ENCODE measurements at regions not wholly inside any gene's neighbourhood (a gene's known extent, or its start where the extent isn't known, plus 50 kb on each side); places are given as distances from the start of the nearest gene placed in this dataset.

DNA sequence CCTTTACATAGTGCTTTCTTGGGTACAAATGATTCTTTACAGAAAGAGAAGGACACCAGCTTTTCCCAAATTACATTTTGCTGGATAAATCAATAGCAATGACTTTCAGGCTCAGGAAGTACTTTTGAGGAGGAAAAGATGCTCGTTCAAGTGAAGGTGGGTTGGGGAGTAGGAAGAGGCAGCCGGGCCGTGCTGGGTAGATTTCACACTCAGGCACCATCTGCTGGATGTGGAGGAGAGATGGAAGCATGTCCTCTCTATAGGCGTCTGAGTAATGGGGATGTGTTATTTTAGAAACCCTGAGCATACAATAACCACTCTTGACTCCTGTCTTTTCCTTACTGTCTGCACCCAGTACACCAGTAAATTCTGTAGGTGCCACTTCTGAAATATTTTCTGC is 152.3 kb upstream of the LARGE1 start:
- Histone ChIP-seq H3K27me3 (peaks cover 0 to 4% (median 0%) of the 10 kb centered on the region in 3 donors), H3K4me3 (no peak overlapping the region), H3K36me3 (no peaks in the 10 kb centered on the region), H3K27ac (no peak overlapping the region), H3K4me1 (no peaks in the 10 kb centered on the region), H3K9me3 (no peaks in the 10 kb centered on the region)
- no peak for DNase-seq
- TF ChIP-seq EP300 (IDR thresholded peaks at IDR 0.05) (no peak), POLR2AphosphoS5 (IDR thresholded peaks at IDR 0.05) (no peak), POLR2A (IDR thresholded peaks at IDR 0.05) (no peak)
- TF ChIP-seq, protein P1, sequence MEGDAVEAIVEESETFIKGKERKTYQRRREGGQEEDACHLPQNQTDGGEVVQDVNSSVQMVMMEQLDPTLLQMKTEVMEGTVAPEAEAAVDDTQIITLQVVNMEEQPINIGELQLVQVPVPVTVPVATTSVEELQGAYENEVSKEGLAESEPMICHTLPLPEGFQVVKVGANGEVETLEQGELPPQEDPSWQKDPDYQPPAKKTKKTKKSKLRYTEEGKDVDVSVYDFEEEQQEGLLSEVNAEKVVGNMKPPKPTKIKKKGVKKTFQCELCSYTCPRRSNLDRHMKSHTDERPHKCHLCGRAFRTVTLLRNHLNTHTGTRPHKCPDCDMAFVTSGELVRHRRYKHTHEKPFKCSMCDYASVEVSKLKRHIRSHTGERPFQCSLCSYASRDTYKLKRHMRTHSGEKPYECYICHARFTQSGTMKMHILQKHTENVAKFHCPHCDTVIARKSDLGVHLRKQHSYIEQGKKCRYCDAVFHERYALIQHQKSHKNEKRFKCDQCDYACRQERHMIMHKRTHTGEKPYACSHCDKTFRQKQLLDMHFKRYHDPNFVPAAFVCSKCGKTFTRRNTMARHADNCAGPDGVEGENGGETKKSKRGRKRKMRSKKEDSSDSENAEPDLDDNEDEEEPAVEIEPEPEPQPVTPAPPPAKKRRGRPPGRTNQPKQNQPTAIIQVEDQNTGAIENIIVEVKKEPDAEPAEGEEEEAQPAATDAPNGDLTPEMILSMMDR (IDR thresholded peaks at IDR 0.05), result no peak
- intact Hi-C loops (cut with DNase I; ENCODE audit: low total_unique reads), result no loop called here
- 66 to 79% (median 73%) methylated on average over 4 of the region's 4 CpGs for WGBS, 5 donors

DNA sequence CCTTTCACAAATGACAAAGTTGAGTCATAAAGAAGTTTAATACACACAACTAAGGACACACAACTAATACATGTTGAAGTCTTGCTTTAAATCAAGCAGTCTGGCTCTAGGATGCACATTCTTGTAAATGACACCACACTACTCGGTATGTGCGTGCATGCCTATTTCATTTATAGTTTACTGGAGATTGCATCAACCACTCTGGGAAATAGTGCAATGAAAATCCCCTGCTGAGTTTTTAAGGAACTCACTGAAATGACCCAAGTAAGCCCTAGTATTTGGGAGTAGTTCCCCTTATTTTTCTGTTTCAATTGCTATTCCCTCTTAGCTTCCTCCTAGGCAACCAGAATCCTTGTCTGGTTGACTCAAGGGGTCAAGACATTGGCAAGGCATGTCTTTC is 160.2 kb upstream of the LARGE1 start:
- H3K27me3 ChIP-seq, result no peaks in the 10 kb centered on the region
- intact Hi-C loops (cut with DNase I; ENCODE audit: low total_unique reads), result no loop called here
- no peak for TF ChIP-seq POLR2AphosphoS5 (IDR thresholded peaks at IDR 0.05)
- no peak for TF ChIP-seq POLR2A (IDR thresholded peaks at IDR 0.05)
- TF ChIP-seq, protein P1 (IDR thresholded peaks at IDR 0.05), result no peak
- no peak for TF ChIP-seq EP300 (IDR thresholded peaks at IDR 0.05)

DNA sequence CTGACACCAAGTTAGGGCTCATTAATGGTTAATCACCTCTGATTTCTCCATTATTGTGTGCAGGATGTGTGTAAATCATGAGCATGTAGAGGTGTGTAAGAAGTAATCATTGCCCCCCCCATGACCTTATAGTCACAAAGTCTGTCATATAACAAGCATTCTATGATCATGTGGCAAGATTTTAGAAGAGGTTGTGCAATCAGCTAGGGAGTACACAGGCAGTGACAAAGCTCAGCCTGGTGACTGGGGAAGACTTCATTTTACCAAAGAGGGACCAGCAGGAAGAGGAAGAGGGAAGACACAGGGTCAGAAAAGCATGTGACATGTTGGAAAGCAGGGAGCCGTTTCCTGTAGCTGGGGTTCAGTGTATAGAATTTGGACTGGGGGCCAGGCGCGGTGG is 176.5 kb upstream of the LARGE1 start:
- 83 to 91% (median 87%) methylated on average over 3 of the region's 3 CpGs for WGBS, 5 donors
- H3K27me3 ChIP-seq, result no peaks in the 10 kb centered on the region
- peaks cover 0 to 8% (median 2%) of the 10 kb centered on the region in 4 donors for H3K4me1 ChIP-seq
- H3K4me3 ChIP-seq, result no peak overlapping the region
- no peaks in the 10 kb centered on the region for H3K36me3 ChIP-seq
- H3K27ac ChIP-seq, result peak overlapping the region in 4 of 5 donors; percentile 49 to 84 (median 65)
- no peak for TF ChIP-seq EP300 (IDR thresholded peaks at IDR 0.05)
- TF ChIP-seq POLR2AphosphoS5 (IDR thresholded peaks at IDR 0.05), result no peak
- TF ChIP-seq, protein P1 (IDR thresholded peaks at IDR 0.05), result no peak
- TF ChIP-seq POLR2A (IDR thresholded peaks at IDR 0.05), result no peak
- intact Hi-C loops (cut with DNase I; ENCODE audit: low total_unique reads), result no loop called here
- no peak for DNase-seq
- peaks cover 0 to 10% (median 2%) of the 10 kb centered on the region in 4 donors for H3K9me3 ChIP-seq

More for the DNA sequence above, 160.2 kb upstream of the LARGE1 start:
- no peaks in the 10 kb centered on the region for H3K9me3 ChIP-seq
- no peak overlapping the region for H3K4me3 ChIP-seq
- H3K4me1 ChIP-seq, result no peaks in the 10 kb centered on the region
- H3K27ac ChIP-seq, result no peak overlapping the region
- no peak for DNase-seq
- H3K36me3 ChIP-seq, result no peaks in the 10 kb centered on the region
- WGBS, 5 donors, result 89 to 96% (median 94%) methylated on average over 2 of the region's 2 CpGs

DNA sequence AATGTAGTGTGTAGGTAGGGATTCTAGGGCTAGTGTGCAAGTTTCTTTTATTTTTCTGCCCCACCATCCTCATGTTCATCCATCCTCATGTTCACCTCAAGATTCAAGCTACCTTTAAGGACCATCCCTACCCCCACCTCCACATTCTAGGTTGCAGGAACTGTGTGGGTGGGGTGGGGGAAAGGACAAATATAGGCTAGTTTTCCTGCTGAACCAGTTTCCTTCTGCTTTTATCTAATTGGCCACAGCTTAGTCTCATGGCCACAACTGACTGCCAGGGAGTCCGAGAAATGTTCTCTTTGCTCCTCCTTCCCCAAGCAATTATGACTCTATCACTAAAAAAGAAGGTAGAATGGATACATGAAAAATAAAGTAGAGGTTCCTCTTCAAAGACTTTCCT is 179.0 kb upstream of the LARGE1 start:
- Histone ChIP-seq H3K36me3 (no peaks in the 10 kb centered on the region), H3K9me3 (peaks cover 0 to 10% (median 2%) of the 10 kb centered on the region in 4 donors), H3K4me1 (peaks cover 0 to 8% (median 2%) of the 10 kb centered on the region in 4 donors), H3K27ac (peak overlapping the region; percentile 50 to 84 (median 74)), H3K4me3 (no peak overlapping the region), H3K27me3 (no peaks in the 10 kb centered on the region)
- DNase-seq, result peak; percentile 39 to 61
- TF ChIP-seq, protein P1 (IDR thresholded peaks at IDR 0.05), result no peak
- peak in 1 of 3 donors; percentile 55 for TF ChIP-seq POLR2AphosphoS5 (IDR thresholded peaks at IDR 0.05)
- TF ChIP-seq POLR2A (IDR thresholded peaks at IDR 0.05), result no peak
- WGBS, 5 donors, result 10 to 35% (median 11%) methylated on average over 1 of the region's 1 CpG
- intact Hi-C loops (cut with DNase I; ENCODE audit: low total_unique reads), result no loop called here

Measured in stomach (tissue), 8 donors.